GM19372 (cell line): ENCODE measurements at regions not wholly inside any gene's neighbourhood (a gene's known extent, or its start where the extent isn't known, plus 50 kb on each side); places are given as distances from the start of the nearest gene placed in this dataset.
"Not testable (repeated sequence)": the region's sequence is repeated elsewhere in the genome, so short reads cannot be mapped to it uniquely, and the experiment has no call there.

Experiments used
- ATAC-seq: cut with Tn5 transposase; IDR thresholded peaks from one replicate; pipeline ENCODE4 v1.9.1; 2021; ENCODE audit warnings: mild to moderate bottlenecking, low read depth, moderate library complexity; ENCODE audit not compliant: unreplicated experiment

GRCh38 chr7:3159039-3159438 lies 115.4 kb upstream of the CARD11 start:
- ATAC-seq: no peak

- no peak for ATAC-seq
These were observed 115.8 kb upstream of the CARD11 start for GRCh38 chr7:3159445-3159844.

- ATAC-seq: not testable (repeated sequence)
These were observed 116.3 kb upstream of the CARD11 start for GRCh38 chr7:3159926-3160325.

GRCh38 chr7:3162289-3162688 lies 118.6 kb upstream of the CARD11 start:
- no peak for ATAC-seq

- not testable (repeated sequence) for ATAC-seq
These were observed 119.1 kb upstream of the CARD11 start for GRCh38 chr7:3162798-3163197.

GRCh38 chr7:3164380-3164792 lies 120.7 kb upstream of the CARD11 start:
- ATAC-seq: no peak

- ATAC-seq: no peak
These were observed 122.3 kb upstream of the CARD11 start for GRCh38 chr7:3165681-3166580.

- ATAC-seq: no peak
These were observed 123.9 kb upstream of the CARD11 start for GRCh38 chr7:3167551-3167950.

- no peak for ATAC-seq
These were observed 124.7 kb upstream of the CARD11 start for GRCh38 chr7:3168370-3168769.

GRCh38 chr7:3168869-3169268 lies 125.2 kb upstream of the CARD11 start:
- no peak for ATAC-seq

GRCh38 chr7:3172768-3173280 lies 128.2 kb upstream of the SDK1 start:
- ATAC-seq: no peak

- ATAC-seq: no peak
These were observed 126.4 kb upstream of the SDK1 start for GRCh38 chr7:3174515-3175284.

- ATAC-seq: no peak
These were observed 125.7 kb upstream of the SDK1 start for GRCh38 chr7:3175285-3175902.

- ATAC-seq: no peak
These were observed 124.7 kb upstream of the SDK1 start for GRCh38 chr7:3176112-3177000.

GRCh38 chr7:3177271-3177670 lies 123.8 kb upstream of the SDK1 start:
- no peak for ATAC-seq

- ATAC-seq: no peak
These were observed 121.6 kb upstream of the SDK1 start for GRCh38 chr7:3179456-3179855.

- ATAC-seq: no peak
These were observed 120.4 kb upstream of the SDK1 start for GRCh38 chr7:3180604-3181003.

- ATAC-seq: not testable (repeated sequence)
These were observed 119.0 kb upstream of the SDK1 start for GRCh38 chr7:3182055-3182454.

- no peak for ATAC-seq
These were observed 113.5 kb upstream of the SDK1 start for GRCh38 chr7:3187444-3188040.

- no peak for ATAC-seq
These were observed 112.1 kb upstream of the SDK1 start for GRCh38 chr7:3188946-3189345.
